Keratinocyte (primary cell): ENCODE measurements at regions not wholly inside any gene's neighbourhood (a gene's known extent, or its start where the extent isn't known, plus 50 kb on each side); places are given as distances from the start of the nearest gene placed in this dataset.

Source experiments
- EZH2 ChIP-seq: IDR thresholded peaks from one replicate; pipeline ENCODE4 v1.6.1; 2012; ENCODE audit warnings: inconsistent platforms, mild to moderate bottlenecking, low read length, moderate library complexity
- TF ChIP-seq, protein P1 (sequence below), 3 experiments: IDR thresholded peaks in 1 of 3; conservative IDR thresholded peaks in 1 of 3; optimal IDR thresholded peaks in 1 of 3; 2 replicates in 2 of 3; 3 replicates in 1 of 3; pipeline versions ENCODE3 to v1.5.1; 2011; ENCODE audit warnings: low read length in 3 of 3, mild to moderate bottlenecking in 3 of 3, moderate library complexity in 2 of 3, control low read depth in 1 of 3, inconsistent platforms in 1 of 3; ENCODE audit not compliant: insufficient read depth in 2 of 3; ENCODE audit errors: extremely low read depth in 1 of 3

DNA sequence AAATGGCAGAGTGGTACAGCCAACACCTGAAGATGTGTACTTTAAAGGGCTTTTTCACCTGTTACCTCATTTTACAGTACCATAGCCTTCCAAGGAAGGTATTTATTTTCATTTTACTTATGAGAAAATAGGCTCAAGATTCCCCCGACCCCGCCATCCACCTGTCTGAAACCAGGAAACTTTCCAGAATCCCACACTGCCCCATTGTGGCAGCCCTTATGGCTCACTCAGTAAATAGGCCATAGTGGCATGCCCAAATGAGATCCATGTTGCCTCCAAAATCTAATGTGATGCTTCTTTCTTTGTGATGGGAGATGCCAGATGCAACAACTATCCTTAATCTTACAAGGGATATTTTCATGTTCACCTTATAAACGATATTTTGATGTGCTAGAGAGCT is 97.8 kb downstream of the EBNA1BP2 start:
- TF ChIP-seq, protein P1, sequence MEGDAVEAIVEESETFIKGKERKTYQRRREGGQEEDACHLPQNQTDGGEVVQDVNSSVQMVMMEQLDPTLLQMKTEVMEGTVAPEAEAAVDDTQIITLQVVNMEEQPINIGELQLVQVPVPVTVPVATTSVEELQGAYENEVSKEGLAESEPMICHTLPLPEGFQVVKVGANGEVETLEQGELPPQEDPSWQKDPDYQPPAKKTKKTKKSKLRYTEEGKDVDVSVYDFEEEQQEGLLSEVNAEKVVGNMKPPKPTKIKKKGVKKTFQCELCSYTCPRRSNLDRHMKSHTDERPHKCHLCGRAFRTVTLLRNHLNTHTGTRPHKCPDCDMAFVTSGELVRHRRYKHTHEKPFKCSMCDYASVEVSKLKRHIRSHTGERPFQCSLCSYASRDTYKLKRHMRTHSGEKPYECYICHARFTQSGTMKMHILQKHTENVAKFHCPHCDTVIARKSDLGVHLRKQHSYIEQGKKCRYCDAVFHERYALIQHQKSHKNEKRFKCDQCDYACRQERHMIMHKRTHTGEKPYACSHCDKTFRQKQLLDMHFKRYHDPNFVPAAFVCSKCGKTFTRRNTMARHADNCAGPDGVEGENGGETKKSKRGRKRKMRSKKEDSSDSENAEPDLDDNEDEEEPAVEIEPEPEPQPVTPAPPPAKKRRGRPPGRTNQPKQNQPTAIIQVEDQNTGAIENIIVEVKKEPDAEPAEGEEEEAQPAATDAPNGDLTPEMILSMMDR (optimal IDR thresholded peaks at IDR 0.05 in 1 of 3, IDR thresholded peaks at IDR 0.05 in 1 of 3, conservative IDR thresholded peaks at IDR 0.05 in 1 of 3; ENCODE audit: extremely low read depth in 1 of 3, insufficient read depth in 2 of 3, low read length in 3 of 3): peak in 2 of 3 experiments; percentile 44 to 55
- no peak for TF ChIP-seq EZH2
